HL-60 (cell line): ENCODE measurements at regions not wholly inside any gene's neighbourhood (a gene's known extent, or its start where the extent isn't known, plus 50 kb on each side); places are given as distances from the start of the nearest gene placed in this dataset.

Source experiments
- DNase-seq, 2 experiments: peaks; one replicate each; pipeline ENCODE4 v3.0.0-alpha.2; 2010 to 2020; ENCODE audit warnings: low read depth in 1 of 2, low spot score in 1 of 2
- H3K27ac ChIP-seq: fragments of 250-450 bp; sonication (Bioruptor Pico); replicated peaks from 2 replicates; pipeline ENCODE4 v1.5.1; 2020; ENCODE audit warnings: mild to moderate bottlenecking, moderate library complexity
- H3K27me3 ChIP-seq: fragments of 250-450 bp; sonication (Bioruptor Pico); 2 replicates; pipeline ENCODE4 v1.5.1; 2021; ENCODE audit warnings: mild to moderate bottlenecking, moderate library complexity; ENCODE audit not compliant: insufficient read depth, poor library complexity, severe bottlenecking
- H3K4me3 ChIP-seq: replicated peaks from 2 replicates; pipeline ENCODE4 v1.5.1; 2011; ENCODE audit warnings: mild to moderate bottlenecking, control low read depth, low read length; ENCODE audit not compliant: insufficient read depth
- CTCF ChIP-seq: IDR thresholded peaks from one replicate; pipeline ENCODE4 v1.5.1; 2011; ENCODE audit warnings: low read length, control low read depth, inconsistent platforms; ENCODE audit not compliant: insufficient read depth
- GABPA ChIP-seq: IDR thresholded peaks from 2 replicates; pipeline ENCODE4 v1.6.1; 2012; ENCODE audit warnings: low read depth
- POLR2AphosphoS5 ChIP-seq: IDR thresholded peaks from 2 replicates; pipeline ENCODE4 v1.6.1; 2012; ENCODE audit warnings: low read depth
- REST ChIP-seq: IDR thresholded peaks from 2 replicates; pipeline ENCODE4 v1.6.1; 2012; ENCODE audit warnings: low read depth; ENCODE audit not compliant: insufficient replicate concordance
- SPI1 ChIP-seq: IDR thresholded peaks from 2 replicates; pipeline ENCODE4 v1.6.1; 2012; ENCODE audit warnings: low read depth, mild to moderate bottlenecking, borderline replicate concordance

GRCh38 chr13:70666883-70667556 is 558.8 kb upstream of the KLHL1 start:
- Histone ChIP-seq H3K27me3 (no peaks in the 10 kb centered on the region), H3K4me3 (no peak overlapping the region), H3K27ac (no peak overlapping the region)
- DNase-seq: no peak
- TF ChIP-seq REST (no peak), GABPA (no peak), POLR2AphosphoS5 (no peak), SPI1 (no peak), CTCF (no peak)

GRCh38 chr13:70662231-70662940 is 554.1 kb upstream of the KLHL1 start:
- DNase-seq: no peak
- Histone ChIP-seq H3K27me3 (no peaks in the 10 kb centered on the region), H3K4me3 (no peak overlapping the region), H3K27ac (no peak overlapping the region)
- no peak for TF ChIP-seq CTCF

GRCh38 chr13:70644052-70644451 is 535.8 kb upstream of the KLHL1 start:
- DNase-seq: no peak
- H3K27me3 ChIP-seq: no peaks in the 10 kb centered on the region
- TF ChIP-seq GABPA: no peak
- no peak for TF ChIP-seq CTCF
- no peak for TF ChIP-seq POLR2AphosphoS5
- no peak for TF ChIP-seq REST
- no peak for TF ChIP-seq SPI1

GRCh38 chr13:70634893-70635292 is 526.6 kb upstream of the KLHL1 start:
- no peak for TF ChIP-seq CTCF
- TF ChIP-seq GABPA: no peak
- no peak for TF ChIP-seq SPI1
- TF ChIP-seq REST: no peak
- no peak for TF ChIP-seq POLR2AphosphoS5
- Histone ChIP-seq H3K27me3 (no peaks in the 10 kb centered on the region), H3K27ac (no peak overlapping the region), H3K4me3 (no peak overlapping the region)
- DNase-seq: no peak

More at GRCh38 chr13:70644052-70644451, 535.8 kb upstream of the KLHL1 start:
- H3K4me3 ChIP-seq: no peak overlapping the region
- no peak overlapping the region for H3K27ac ChIP-seq
